GM18858 (cell line): ENCODE measurements at regions not wholly inside any gene's neighbourhood (a gene's known extent, or its start where the extent isn't known, plus 50 kb on each side); places are given as distances from the start of the nearest gene placed in this dataset.

Source experiments
- ATAC-seq: cut with Tn5 transposase; IDR thresholded peaks from one replicate; pipeline ENCODE4 v1.9.1; 2021; ENCODE audit not compliant: unreplicated experiment

- no peak for ATAC-seq
These were observed 350.2 kb upstream of the TSHZ3 start for GRCh38 chr19:31699421-31699820.

GRCh38 chr19:31701146-31701545 is 351.9 kb upstream of the TSHZ3 start:
- no peak for ATAC-seq

- ATAC-seq: no peak
These were observed 356.4 kb upstream of the TSHZ3 start for GRCh38 chr19:31705656-31706055.

GRCh38 chr19:31706131-31706530 is 356.9 kb upstream of the TSHZ3 start:
- no peak for ATAC-seq

- no peak for ATAC-seq
These were observed 357.7 kb upstream of the TSHZ3 start for GRCh38 chr19:31706691-31707620.

GRCh38 chr19:31708520-31708919 is 359.3 kb upstream of the TSHZ3 start:
- ATAC-seq: no peak

GRCh38 chr19:31709476-31709875 is 360.2 kb upstream of the TSHZ3 start:
- ATAC-seq: no peak

- no peak for ATAC-seq
These were observed 366.2 kb upstream of the TSHZ3 start for GRCh38 chr19:31715249-31715945.

GRCh38 chr19:31716826-31717225 is 367.6 kb upstream of the TSHZ3 start:
- no peak for ATAC-seq

GRCh38 chr19:31717269-31717923 is 368.2 kb upstream of the TSHZ3 start:
- no peak for ATAC-seq

GRCh38 chr19:31718032-31718431 is 368.8 kb upstream of the TSHZ3 start:
- ATAC-seq: no peak

GRCh38 chr19:31718898-31719297 is 369.7 kb upstream of the TSHZ3 start:
- ATAC-seq: no peak

GRCh38 chr19:31723101-31723500 is 373.9 kb upstream of the TSHZ3 start:
- ATAC-seq: no peak

GRCh38 chr19:31725051-31725450 is 375.8 kb upstream of the TSHZ3 start:
- no peak for ATAC-seq

GRCh38 chr19:31727536-31727935 is 378.3 kb upstream of the TSHZ3 start:
- ATAC-seq: no peak

- ATAC-seq: no peak
These were observed 381.0 kb upstream of the TSHZ3 start for GRCh38 chr19:31730270-31730669.

- ATAC-seq: no peak
These were observed 384.4 kb upstream of the TSHZ3 start for GRCh38 chr19:31733591-31733990.

- ATAC-seq: no peak
These were observed 393.0 kb upstream of the TSHZ3 start for GRCh38 chr19:31742249-31742648.

- ATAC-seq: no peak
These were observed 396.5 kb upstream of the TSHZ3 start for GRCh38 chr19:31745731-31746130.

- ATAC-seq: no peak
These were observed 400.0 kb upstream of the TSHZ3 start for GRCh38 chr19:31749231-31749630.

- ATAC-seq: no peak
These were observed 410.1 kb upstream of the TSHZ3 start for GRCh38 chr19:31759359-31759758.
